Stimulated activated CD4-positive, alpha-beta T cell treated with anti-CD3 and anti-CD28 coated beads, Interleukin-2, amount 100 ng/mL, for 48 hours (primary cell): ENCODE measurements at regions not wholly inside any gene's neighbourhood (a gene's known extent, or its start where the extent isn't known, plus 50 kb on each side); places are given as distances from the start of the nearest gene placed in this dataset.
A peak's percentile ranks its signal among the peaks of the same experiment; 100 is the strongest.
"Not testable (repeated sequence)": the region's sequence is repeated elsewhere in the genome, so short reads cannot be mapped to it uniquely, and the experiment has no call there.

Source experiments
- DNase-seq, 2 donors: peaks; one replicate each; pipeline ENCODE4 v3.0.0-alpha.2; 2020

- no peak for DNase-seq
Measured at GRCh38 chr14:34059037-34059924, 108.4 kb upstream of the EGLN3 start.

GRCh38 chr14:34058510-34058909 lies 107.6 kb upstream of the EGLN3 start:
- no peak for DNase-seq

GRCh38 chr14:34056046-34056445 lies 105.2 kb upstream of the EGLN3 start:
- DNase-seq: no peak

GRCh38 chr14:34055157-34055950 lies 104.5 kb upstream of the EGLN3 start:
- no peak for DNase-seq

- DNase-seq: no peak
Measured at GRCh38 chr14:34053666-34054065, 102.8 kb upstream of the EGLN3 start.

- no peak for DNase-seq
Measured at GRCh38 chr14:34052658-34053014, 101.8 kb upstream of the EGLN3 start.

- no peak for DNase-seq
Measured at GRCh38 chr14:34051966-34052657, 101.2 kb upstream of the EGLN3 start.

GRCh38 chr14:34050606-34051005 lies 99.7 kb upstream of the EGLN3 start:
- DNase-seq: no peak

GRCh38 chr14:34049790-34050189 lies 98.9 kb upstream of the EGLN3 start:
- DNase-seq: no peak

- not testable (repeated sequence) for DNase-seq
Measured at GRCh38 chr14:34049187-34049586, 98.3 kb upstream of the EGLN3 start.

- DNase-seq: no peak
Measured at GRCh38 chr14:34046799-34047520, 96.1 kb upstream of the EGLN3 start.

GRCh38 chr14:34044666-34045306 lies 93.9 kb upstream of the EGLN3 start:
- no peak for DNase-seq

GRCh38 chr14:34044373-34044637 lies 93.4 kb upstream of the EGLN3 start:
- DNase-seq: no peak

GRCh38 chr14:34043627-34044372 lies 92.9 kb upstream of the EGLN3 start:
- DNase-seq: peak; percentile 56 to 61

- DNase-seq: no peak
Measured at GRCh38 chr14:34041220-34041619, 90.3 kb upstream of the EGLN3 start.

GRCh38 chr14:34040766-34041165 lies 89.9 kb upstream of the EGLN3 start:
- DNase-seq: no peak

GRCh38 chr14:34039428-34040047 lies 88.7 kb upstream of the EGLN3 start:
- no peak for DNase-seq

GRCh38 chr14:34038358-34039057 lies 87.6 kb upstream of the EGLN3 start:
- DNase-seq: no peak

GRCh38 chr14:34036319-34036766 lies 85.5 kb upstream of the EGLN3 start:
- no peak for DNase-seq

GRCh38 chr14:34035934-34036250 lies 85.0 kb upstream of the EGLN3 start:
- DNase-seq: no peak
